ENCODE measurements at regions not wholly inside any gene's neighbourhood (a gene's known extent, or its start where the extent isn't known, plus 50 kb on each side); places are given as distances from the start of the nearest gene placed in this dataset.

- H3K27ac ChIP-seq: no peak overlapping the region
- no peaks in the 10 kb centered on the region for H3K9me3 ChIP-seq
- no peaks in the 10 kb centered on the region for H3K4me1 ChIP-seq (ENCODE audit: insufficient read depth)
- no peak for DNase-seq
- H3K4me3 ChIP-seq: no peak overlapping the region
- H3K36me3 ChIP-seq: no peaks in the 10 kb centered on the region
- H3K27me3 ChIP-seq: no peaks in the 10 kb centered on the region
- intact Hi-C loops (cut with DNase I): no loop called here
- TF ChIP-seq EP300 (IDR thresholded peaks at IDR 0.05) (no peak), POLR2A (IDR thresholded peaks at IDR 0.05) (no peak)
- TF ChIP-seq, protein P1, sequence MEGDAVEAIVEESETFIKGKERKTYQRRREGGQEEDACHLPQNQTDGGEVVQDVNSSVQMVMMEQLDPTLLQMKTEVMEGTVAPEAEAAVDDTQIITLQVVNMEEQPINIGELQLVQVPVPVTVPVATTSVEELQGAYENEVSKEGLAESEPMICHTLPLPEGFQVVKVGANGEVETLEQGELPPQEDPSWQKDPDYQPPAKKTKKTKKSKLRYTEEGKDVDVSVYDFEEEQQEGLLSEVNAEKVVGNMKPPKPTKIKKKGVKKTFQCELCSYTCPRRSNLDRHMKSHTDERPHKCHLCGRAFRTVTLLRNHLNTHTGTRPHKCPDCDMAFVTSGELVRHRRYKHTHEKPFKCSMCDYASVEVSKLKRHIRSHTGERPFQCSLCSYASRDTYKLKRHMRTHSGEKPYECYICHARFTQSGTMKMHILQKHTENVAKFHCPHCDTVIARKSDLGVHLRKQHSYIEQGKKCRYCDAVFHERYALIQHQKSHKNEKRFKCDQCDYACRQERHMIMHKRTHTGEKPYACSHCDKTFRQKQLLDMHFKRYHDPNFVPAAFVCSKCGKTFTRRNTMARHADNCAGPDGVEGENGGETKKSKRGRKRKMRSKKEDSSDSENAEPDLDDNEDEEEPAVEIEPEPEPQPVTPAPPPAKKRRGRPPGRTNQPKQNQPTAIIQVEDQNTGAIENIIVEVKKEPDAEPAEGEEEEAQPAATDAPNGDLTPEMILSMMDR (IDR thresholded peaks at IDR 0.05): no peak
These were observed 862.9 kb upstream of the NXPH2 start for GRCh38 chr2:139643139-139643538.

- no peaks in the 10 kb centered on the region for H3K27me3 ChIP-seq
- intact Hi-C loops (cut with DNase I): no loop called here
- H3K4me3 ChIP-seq: no peak overlapping the region
- no peak overlapping the region for H3K27ac ChIP-seq
- H3K9me3 ChIP-seq: no peaks in the 10 kb centered on the region
- TF ChIP-seq, protein P1 (IDR thresholded peaks at IDR 0.05): no peak
- TF ChIP-seq EP300 (IDR thresholded peaks at IDR 0.05) (no peak), POLR2A (IDR thresholded peaks at IDR 0.05) (no peak)
- H3K36me3 ChIP-seq: no peaks in the 10 kb centered on the region
- H3K4me1 ChIP-seq (ENCODE audit: insufficient read depth): no peaks in the 10 kb centered on the region
- 0 to 8% (median 0%) methylated on average over 1 of the region's 1 CpG for WGBS, 3 donors
- no peak for DNase-seq
These were observed 851.8 kb upstream of the NXPH2 start for GRCh38 chr2:139631966-139632365.

GRCh38 chr2:139628931-139629330 lies 848.7 kb upstream of the NXPH2 start:
- TF ChIP-seq, protein P1 (IDR thresholded peaks at IDR 0.05): no peak
- TF ChIP-seq POLR2A (IDR thresholded peaks at IDR 0.05): no peak
- no peak for TF ChIP-seq EP300 (IDR thresholded peaks at IDR 0.05)
- intact Hi-C loops (cut with DNase I): loop anchor here in 1 of 4 donors (5.0 kb wide), 1 partner anchor 992 kb away; no protein-coding TSS in a partner anchor
- Histone ChIP-seq H3K27ac (no peak overlapping the region), H3K4me1 (ENCODE audit: insufficient read depth) (no peaks in the 10 kb centered on the region), H3K27me3 (no peaks in the 10 kb centered on the region), H3K9me3 (no peaks in the 10 kb centered on the region), H3K4me3 (no peak overlapping the region), H3K36me3 (no peaks in the 10 kb centered on the region)
- WGBS, 3 donors: 47 to 55% (median 53%) methylated on average over 2 of the region's 2 CpGs
- DNase-seq: no peak

DNA sequence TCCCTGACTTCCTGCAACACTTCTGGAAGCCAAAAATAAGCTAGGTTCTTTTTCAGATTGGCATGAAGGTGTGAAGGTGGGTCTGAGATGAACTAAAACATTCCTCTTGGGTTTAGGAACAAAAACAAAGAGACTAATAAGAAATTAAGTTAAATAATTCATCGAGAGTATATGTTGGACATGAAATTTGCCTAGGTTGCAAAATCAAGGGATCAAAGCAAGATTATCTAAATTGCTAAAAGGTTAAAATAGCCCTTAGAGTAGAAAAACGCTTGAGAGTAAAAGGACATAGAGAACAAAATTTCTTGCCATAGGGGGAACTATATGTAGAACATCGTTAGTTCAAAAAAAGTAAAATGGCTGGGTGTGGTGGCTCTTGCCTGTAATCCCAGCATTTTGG lies 845.9 kb upstream of the NXPH2 start:
- WGBS, 3 donors: 87 to 97% (median 91%) methylated on average over 3 of the region's 3 CpGs
- intact Hi-C loops (cut with DNase I): loop anchor here in 1 of 4 donors (5.0 kb wide), 1 partner anchor 989 kb away; no protein-coding TSS in a partner anchor
- no peaks in the 10 kb centered on the region for H3K9me3 ChIP-seq
- no peak for DNase-seq
- H3K36me3 ChIP-seq: no peaks in the 10 kb centered on the region
- no peak overlapping the region for H3K4me3 ChIP-seq
- no peaks in the 10 kb centered on the region for H3K4me1 ChIP-seq (ENCODE audit: insufficient read depth)
- TF ChIP-seq, protein P1 (IDR thresholded peaks at IDR 0.05): no peak
- TF ChIP-seq EP300 (IDR thresholded peaks at IDR 0.05) (no peak), POLR2A (IDR thresholded peaks at IDR 0.05) (no peak)
- no peak overlapping the region for H3K27ac ChIP-seq
- no peaks in the 10 kb centered on the region for H3K27me3 ChIP-seq
